Right cardiac atrium (tissue), 5 donors: ENCODE measurements at regions not wholly inside any gene's neighbourhood (a gene's known extent, or its start where the extent isn't known, plus 50 kb on each side); places are given as distances from the start of the nearest gene placed in this dataset.
A peak's percentile ranks its signal among the peaks of the same experiment; 100 is the strongest.
"Not testable (repeated sequence)": the region's sequence is repeated elsewhere in the genome, so short reads cannot be mapped to it uniquely, and the experiment has no call there.

Experiments used
- ATAC-seq, 2 donors: fragments of 200-7000 bp; cut with Tn5 transposase; one replicate each; pipeline versions ENCODE4 v1.8.0 to v1.9.1; 2020; ENCODE audit warnings: moderate library complexity in 2 of 2, mild to moderate bottlenecking in 1 of 2
- DNase-seq, 3 donors: peaks; one replicate each; pipeline ENCODE4 v3.0.0-alpha.2; 2020
- H3K27ac ChIP-seq: one replicate; pipeline ENCODE4 v1.5.1; 2013; ENCODE audit warnings: mild to moderate bottlenecking, low read length, control low read depth, moderate library complexity
- H3K27me3 ChIP-seq: one replicate; pipeline ENCODE4 v1.6.1; 2013; ENCODE audit not compliant: control insufficient read depth, insufficient read depth
- H3K4me1 ChIP-seq: one replicate; pipeline ENCODE4 v1.6.1; 2013; ENCODE audit warnings: low read length; ENCODE audit not compliant: control insufficient read depth, insufficient read depth
- H3K4me3 ChIP-seq: one replicate; pipeline ENCODE4 v1.5.1; 2013; ENCODE audit warnings: low read length, control low read depth
- H3K9me3 ChIP-seq: one replicate; pipeline ENCODE4 v1.6.1; 2013; ENCODE audit warnings: low read length; ENCODE audit not compliant: control insufficient read depth
- WGBS: extraction: QIAGEN DNeasy Blood & Tissue Kit; methylation state at CpG from one replicate; pipeline ENCODE4 v1.1.7; 2013; 5-methylcytosine and 5-hydroxymethylcytosine counted together
- intact Hi-C, 4 donors: fragments of 100-400 bp; cut with DNase I; formaldehyde crosslinking; loops; one replicate each; pipeline versions ENCODE4 v1.11.0 to v1.14.0; 2022 to 2023
- donor health status: healthy with polysubstance abuse.
- donor health status: DM: no; HTN: yes; CAD: no.
- donor health status: DM: no; HTN: no; CAD: no.
- donor health status: DM: no; HTN: yes; CAD: no; lungs with severe emphysema.
- donor health status: DM: yes; HTN: yes; CAD: no.

GRCh38 chr9:64622058-64622457, 663.0 kb downstream of the FOXD4L5 start:
- ATAC-seq, intact Hi-C loops, H3K9me3 ChIP-seq, H3K27me3 ChIP-seq, H3K4me1 ChIP-seq, H3K27ac ChIP-seq, H3K4me3 ChIP-seq: not testable (repeated sequence)
- WGBS, result 92% methylated on average over 4 of the region's 8 CpGs
- DNase-seq, result peak; percentile 4 to 36 (median 25)
